Uterus (tissue), 2 donors: ENCODE measurements at regions not wholly inside any gene's neighbourhood (a gene's known extent, or its start where the extent isn't known, plus 50 kb on each side); places are given as distances from the start of the nearest gene placed in this dataset.

Experiments
- POLR2A ChIP-seq, 2 donors: fragments of 450-650 bp; IDR thresholded peaks; one replicate each; pipeline ENCODE4 v1.6.1; 2016; ENCODE audit warnings: antibody characterized with exemption in 2 of 2, mild to moderate bottlenecking in 1 of 2, moderate library complexity in 1 of 2
- TF ChIP-seq, protein P1 (sequence below), 4 experiments: fragments of 200-600 bp in 2 of 4; fragments of 450-650 bp in 2 of 4; sonication (generic) in 2 of 4; IDR thresholded peaks; one replicate each; pipeline ENCODE4 v1.5.1; 2016 to 2019; ENCODE audit warnings: antibody characterized with exemption in 4 of 4, mild to moderate bottlenecking in 2 of 4, moderate library complexity in 1 of 4

DNA sequence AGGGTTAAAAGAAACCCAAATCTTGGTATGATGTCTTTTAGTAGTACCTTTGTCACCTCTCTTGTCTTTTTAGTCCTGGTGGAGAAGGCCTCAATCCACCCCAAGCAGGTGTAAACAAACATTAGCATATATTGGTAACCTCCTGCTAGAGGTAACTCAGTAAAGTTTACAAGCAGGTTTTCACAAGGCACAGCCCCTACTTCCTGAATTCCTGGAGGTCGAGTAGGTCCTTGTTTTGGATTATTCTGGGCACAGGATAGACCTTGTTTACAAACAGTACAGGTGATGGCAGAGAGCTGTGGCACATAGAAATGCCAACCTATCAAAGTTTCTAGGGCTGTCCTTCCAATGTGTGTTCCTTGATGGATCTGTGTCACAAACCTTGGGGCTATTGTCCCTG lies 99.1 kb downstream of the ALG10 start:
- TF ChIP-seq POLR2A (IDR thresholded peaks at IDR 0.05), result no peak
- TF ChIP-seq, protein P1, sequence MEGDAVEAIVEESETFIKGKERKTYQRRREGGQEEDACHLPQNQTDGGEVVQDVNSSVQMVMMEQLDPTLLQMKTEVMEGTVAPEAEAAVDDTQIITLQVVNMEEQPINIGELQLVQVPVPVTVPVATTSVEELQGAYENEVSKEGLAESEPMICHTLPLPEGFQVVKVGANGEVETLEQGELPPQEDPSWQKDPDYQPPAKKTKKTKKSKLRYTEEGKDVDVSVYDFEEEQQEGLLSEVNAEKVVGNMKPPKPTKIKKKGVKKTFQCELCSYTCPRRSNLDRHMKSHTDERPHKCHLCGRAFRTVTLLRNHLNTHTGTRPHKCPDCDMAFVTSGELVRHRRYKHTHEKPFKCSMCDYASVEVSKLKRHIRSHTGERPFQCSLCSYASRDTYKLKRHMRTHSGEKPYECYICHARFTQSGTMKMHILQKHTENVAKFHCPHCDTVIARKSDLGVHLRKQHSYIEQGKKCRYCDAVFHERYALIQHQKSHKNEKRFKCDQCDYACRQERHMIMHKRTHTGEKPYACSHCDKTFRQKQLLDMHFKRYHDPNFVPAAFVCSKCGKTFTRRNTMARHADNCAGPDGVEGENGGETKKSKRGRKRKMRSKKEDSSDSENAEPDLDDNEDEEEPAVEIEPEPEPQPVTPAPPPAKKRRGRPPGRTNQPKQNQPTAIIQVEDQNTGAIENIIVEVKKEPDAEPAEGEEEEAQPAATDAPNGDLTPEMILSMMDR (IDR thresholded peaks at IDR 0.05), result no peak
